ENCODE measurements at regions not wholly inside any gene's neighbourhood (a gene's known extent, or its start where the extent isn't known, plus 50 kb on each side); places are given as distances from the start of the nearest gene placed in this dataset.
"Not testable (repeated sequence)": the region's sequence is repeated elsewhere in the genome, so short reads cannot be mapped to it uniquely, and the experiment has no call there.

DNA sequence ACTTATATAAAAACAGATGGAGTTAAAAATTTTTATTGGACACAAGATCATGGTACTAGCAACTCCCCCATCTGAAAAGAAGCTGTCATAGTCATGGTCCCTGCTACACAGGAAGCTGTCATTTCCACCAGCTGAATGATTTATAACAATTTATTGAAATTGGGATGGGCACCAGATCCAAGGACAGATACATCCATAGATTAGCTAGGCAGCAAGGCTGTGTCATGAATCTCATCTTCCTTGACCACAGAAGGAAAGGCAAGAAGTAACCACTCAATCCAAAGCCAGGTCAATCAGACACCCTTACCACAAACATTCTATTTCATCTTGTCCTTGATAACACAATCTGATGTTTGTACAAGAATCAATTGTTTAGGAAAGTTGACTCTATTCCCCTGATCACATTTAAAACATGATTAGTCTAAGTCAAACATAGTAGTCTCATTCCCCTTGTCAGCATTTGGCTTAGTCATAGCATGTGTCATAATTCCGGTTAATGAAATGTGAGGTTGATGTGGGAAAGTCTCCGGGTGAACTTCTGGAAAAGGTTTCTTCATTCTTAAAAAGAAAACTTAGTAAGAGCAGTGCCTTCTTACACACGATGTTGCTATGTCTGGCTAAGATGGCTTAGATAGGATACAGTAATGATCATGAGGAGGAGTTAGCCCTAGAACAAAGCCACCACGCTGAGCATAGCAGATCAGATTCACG is 462.6 kb upstream of the PAPPA start:
- H3K4me3 Mint-ChIP-seq: no peak overlapping the region
- no peaks in the 10 kb centered on the region for H3K9me3 ChIP-seq (ENCODE audit: control insufficient read depth, low read length)
- WGBS, 2 experiments (ENCODE audit: insufficient coverage in 1 of 2, insufficient read length in 1 of 2): 69 to 76% methylated on average over 5 of the region's 5 CpGs
- peaks cover 15% of the 10 kb centered on the region for H3K4me1 ChIP-seq (ENCODE audit: control insufficient read depth, insufficient read depth, low read length)
- no peak overlapping the region for H3K27ac Mint-ChIP-seq
- no peaks in the 10 kb centered on the region for H3K36me3 ChIP-seq (ENCODE audit: control insufficient read depth, insufficient read depth, low read length)
- H3K4me1 Mint-ChIP-seq: peaks cover 38% of the 10 kb centered on the region
- no peaks in the 10 kb centered on the region for H3K27me3 Mint-ChIP-seq (ENCODE audit: insufficient read depth)
- DNase-seq: no peak
- H3K4me3 ChIP-seq (ENCODE audit: low read length): no peak overlapping the region
- H3K36me3 Mint-ChIP-seq (ENCODE audit: low read depth): no peaks in the 10 kb centered on the region
- H3K27me3 ChIP-seq (ENCODE audit: control insufficient read depth, insufficient read depth, low read length, poor library complexity, severe bottlenecking): no peaks in the 10 kb centered on the region
- H3K9ac ChIP-seq (ENCODE audit: extremely low read depth, low read length, poor library complexity, severe bottlenecking): no peak overlapping the region
- H3K9me3 Mint-ChIP-seq: no peaks in the 10 kb centered on the region
- no peak overlapping the region for H3K27ac ChIP-seq (ENCODE audit: low read depth, low read length)
- TF ChIP-seq, protein P1, sequence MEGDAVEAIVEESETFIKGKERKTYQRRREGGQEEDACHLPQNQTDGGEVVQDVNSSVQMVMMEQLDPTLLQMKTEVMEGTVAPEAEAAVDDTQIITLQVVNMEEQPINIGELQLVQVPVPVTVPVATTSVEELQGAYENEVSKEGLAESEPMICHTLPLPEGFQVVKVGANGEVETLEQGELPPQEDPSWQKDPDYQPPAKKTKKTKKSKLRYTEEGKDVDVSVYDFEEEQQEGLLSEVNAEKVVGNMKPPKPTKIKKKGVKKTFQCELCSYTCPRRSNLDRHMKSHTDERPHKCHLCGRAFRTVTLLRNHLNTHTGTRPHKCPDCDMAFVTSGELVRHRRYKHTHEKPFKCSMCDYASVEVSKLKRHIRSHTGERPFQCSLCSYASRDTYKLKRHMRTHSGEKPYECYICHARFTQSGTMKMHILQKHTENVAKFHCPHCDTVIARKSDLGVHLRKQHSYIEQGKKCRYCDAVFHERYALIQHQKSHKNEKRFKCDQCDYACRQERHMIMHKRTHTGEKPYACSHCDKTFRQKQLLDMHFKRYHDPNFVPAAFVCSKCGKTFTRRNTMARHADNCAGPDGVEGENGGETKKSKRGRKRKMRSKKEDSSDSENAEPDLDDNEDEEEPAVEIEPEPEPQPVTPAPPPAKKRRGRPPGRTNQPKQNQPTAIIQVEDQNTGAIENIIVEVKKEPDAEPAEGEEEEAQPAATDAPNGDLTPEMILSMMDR (conservative IDR thresholded peaks at IDR 0.05): no peak

- H3K36me3 ChIP-seq (ENCODE audit: control insufficient read depth, insufficient read depth, low read length): no peaks in the 10 kb centered on the region
- no peaks in the 10 kb centered on the region for H3K9me3 ChIP-seq (ENCODE audit: control insufficient read depth, low read length)
- Mint-ChIP-seq H3K27me3 (ENCODE audit: insufficient read depth) (no peaks in the 10 kb centered on the region), H3K4me1 (peaks cover 38% of the 10 kb centered on the region), H3K4me3 (no peak overlapping the region), H3K27ac (no peak overlapping the region), H3K9me3 (no peaks in the 10 kb centered on the region), H3K36me3 (ENCODE audit: low read depth) (no peaks in the 10 kb centered on the region)
- H3K4me3 ChIP-seq (ENCODE audit: low read length): no peak overlapping the region
- H3K27ac ChIP-seq (ENCODE audit: low read depth, low read length): no peak overlapping the region
- peaks cover 15% of the 10 kb centered on the region for H3K4me1 ChIP-seq (ENCODE audit: control insufficient read depth, insufficient read depth, low read length)
- H3K27me3 ChIP-seq (ENCODE audit: control insufficient read depth, insufficient read depth, low read length, poor library complexity, severe bottlenecking): no peaks in the 10 kb centered on the region
- no peak overlapping the region for H3K9ac ChIP-seq (ENCODE audit: extremely low read depth, low read length, poor library complexity, severe bottlenecking)
- DNase-seq: no peak
- TF ChIP-seq, protein P1 (conservative IDR thresholded peaks at IDR 0.05): no peak
- 85% methylated on average over 2 of the region's 3 CpGs for WGBS, 2 experiments (ENCODE audit: insufficient coverage in 1 of 2, insufficient read length in 1 of 2)
Measured at GRCh38 chr9:115691693-115692092, 461.9 kb upstream of the PAPPA start.

DNA sequence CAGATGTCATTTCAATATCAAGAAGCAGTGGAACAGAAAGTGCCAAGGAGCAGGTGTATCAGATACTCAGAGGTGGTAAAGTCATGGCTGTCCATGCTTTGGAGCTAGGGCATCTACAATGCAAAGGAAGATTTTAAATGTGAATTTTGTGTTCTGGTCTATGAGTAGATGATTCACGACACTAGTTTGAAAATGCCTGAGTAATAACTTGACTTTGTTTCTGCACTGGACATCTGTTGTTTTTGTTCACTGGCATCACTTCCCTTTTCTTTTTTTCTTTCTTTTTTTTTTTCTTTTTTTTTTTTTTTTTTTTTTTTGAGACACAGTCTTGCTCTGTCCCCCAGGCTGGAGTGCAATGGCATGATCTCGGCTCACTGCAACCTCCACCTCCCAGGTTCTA is 460.7 kb upstream of the PAPPA start:
- not testable (repeated sequence) for H3K27me3 Mint-ChIP-seq (ENCODE audit: insufficient read depth); H3K36me3 ChIP-seq (ENCODE audit: control insufficient read depth, insufficient read depth, low read length); H3K9ac ChIP-seq (ENCODE audit: extremely low read depth, low read length, poor library complexity, severe bottlenecking); DNase-seq; H3K36me3 Mint-ChIP-seq (ENCODE audit: low read depth); H3K27ac Mint-ChIP-seq; H3K27ac ChIP-seq (ENCODE audit: low read depth, low read length); H3K9me3 ChIP-seq (ENCODE audit: control insufficient read depth, low read length); H3K4me3 Mint-ChIP-seq; H3K27me3 ChIP-seq (ENCODE audit: control insufficient read depth, insufficient read depth, low read length, poor library complexity, severe bottlenecking); H3K9me3 Mint-ChIP-seq; H3K4me3 ChIP-seq (ENCODE audit: low read length)
- peaks cover 33% of the 10 kb centered on the region for H3K4me1 Mint-ChIP-seq
- H3K4me1 ChIP-seq (ENCODE audit: control insufficient read depth, insufficient read depth, low read length): peaks cover 15% of the 10 kb centered on the region
- 88 to 95% methylated on average over 1 to 2 of the region's 2 CpGs for WGBS, 2 experiments (ENCODE audit: insufficient coverage in 1 of 2, insufficient read length in 1 of 2)

GRCh38 chr9:115694014-115694413 is 459.6 kb upstream of the PAPPA start:
- Mint-ChIP-seq H3K27me3 (ENCODE audit: insufficient read depth) (no peaks in the 10 kb centered on the region), H3K9me3 (no peaks in the 10 kb centered on the region), H3K4me3 (no peak overlapping the region), H3K4me1 (peaks cover 31% of the 10 kb centered on the region), H3K36me3 (ENCODE audit: low read depth) (no peaks in the 10 kb centered on the region), H3K27ac (no peak overlapping the region)
- no peaks in the 10 kb centered on the region for H3K27me3 ChIP-seq (ENCODE audit: control insufficient read depth, insufficient read depth, low read length, poor library complexity, severe bottlenecking)
- 64 to 70% methylated on average over 2 of the region's 2 CpGs for WGBS, 2 experiments (ENCODE audit: insufficient coverage in 1 of 2, insufficient read length in 1 of 2)
- no peaks in the 10 kb centered on the region for H3K36me3 ChIP-seq (ENCODE audit: control insufficient read depth, insufficient read depth, low read length)
- TF ChIP-seq, protein P1 (conservative IDR thresholded peaks at IDR 0.05): peak; percentile 82
- H3K27ac ChIP-seq (ENCODE audit: low read depth, low read length): no peak overlapping the region
- no peaks in the 10 kb centered on the region for H3K9me3 ChIP-seq (ENCODE audit: control insufficient read depth, low read length)
- H3K9ac ChIP-seq (ENCODE audit: extremely low read depth, low read length, poor library complexity, severe bottlenecking): no peak overlapping the region
- peak; percentile 78 for DNase-seq
- peaks cover 13% of the 10 kb centered on the region for H3K4me1 ChIP-seq (ENCODE audit: control insufficient read depth, insufficient read depth, low read length)
- H3K4me3 ChIP-seq (ENCODE audit: low read length): no peak overlapping the region

Measured in endodermal cell (in vitro differentiated cells).